GM23248 (cell line): ENCODE measurements at regions not wholly inside any gene's neighbourhood (a gene's known extent, or its start where the extent isn't known, plus 50 kb on each side); places are given as distances from the start of the nearest gene placed in this dataset.

ENCODE experiments used
- DNase-seq: peaks from one replicate; pipeline ENCODE4 v3.0.0-alpha.2; 2015
- H2AFZ ChIP-seq: fragments of 200-600 bp; sonication (generic); 2 replicates; pipeline ENCODE4 v1.6.1; 2016; ENCODE audit warnings: antibody characterized with exemption
- H3F3A ChIP-seq: fragments of 200-600 bp; sonication (generic); 2 replicates; pipeline ENCODE4 v1.6.1; 2016; ENCODE audit warnings: mild to moderate bottlenecking, antibody characterized with exemption, mixed run types; ENCODE audit not compliant: insufficient read depth
- H3K27ac ChIP-seq: fragments of 200-600 bp; sonication (generic); 2 replicates; pipeline ENCODE4 v1.5.1; 2016; ENCODE audit warnings: mild to moderate bottlenecking
- H3K27me3 ChIP-seq: fragments of 200-600 bp; sonication (generic); replicated peaks from 2 replicates; pipeline ENCODE4 v1.6.1; 2016; ENCODE audit warnings: mild to moderate bottlenecking; ENCODE audit not compliant: insufficient read depth
- H3K36me3 ChIP-seq: fragments of 200-600 bp; sonication (generic); 2 replicates; pipeline ENCODE4 v1.6.1; 2016; ENCODE audit warnings: low read depth, mild to moderate bottlenecking
- H3K4me1 ChIP-seq: fragments of 200-600 bp; sonication (generic); 2 replicates; pipeline ENCODE4 v1.6.1; 2016; ENCODE audit warnings: mild to moderate bottlenecking; ENCODE audit not compliant: insufficient read depth
- H3K4me2 ChIP-seq: fragments of 200-600 bp; sonication (generic); one replicate; pipeline ENCODE4 v1.6.1; 2016; ENCODE audit warnings: mild to moderate bottlenecking; ENCODE audit not compliant: unreplicated experiment
- H3K4me3 ChIP-seq: fragments of 200-600 bp; sonication (generic); 2 replicates; pipeline ENCODE4 v1.5.1; 2016; ENCODE audit warnings: mild to moderate bottlenecking
- H3K79me2 ChIP-seq: fragments of 200-600 bp; sonication (generic); 2 replicates; pipeline ENCODE4 v1.6.1; 2016; ENCODE audit warnings: mild to moderate bottlenecking; ENCODE audit not compliant: insufficient read depth
- H3K9ac ChIP-seq: fragments of 200-600 bp; sonication (generic); 2 replicates; pipeline ENCODE4 v1.6.1; 2016; ENCODE audit warnings: mild to moderate bottlenecking
- H3K9me2 ChIP-seq: fragments of 200-600 bp; sonication (generic); 2 replicates; pipeline ENCODE4 v1.6.1; 2016; ENCODE audit warnings: mixed run types, mild to moderate bottlenecking, moderate library complexity; ENCODE audit not compliant: insufficient read depth
- H3K9me3 ChIP-seq: fragments of 200-600 bp; sonication (generic); one replicate; pipeline ENCODE4 v1.6.1; 2017; ENCODE audit warnings: low read depth
- H4K20me1 ChIP-seq: fragments of 200-600 bp; sonication (generic); 2 replicates; pipeline ENCODE4 v1.6.0; 2016; ENCODE audit not compliant: insufficient read depth
- EZH2 ChIP-seq: fragments of 200-600 bp; sonication (generic); IDR thresholded peaks from 2 replicates; pipeline ENCODE4 v1.6.1; 2018; ENCODE audit warnings: antibody characterized with exemption, mild to moderate bottlenecking; ENCODE audit not compliant: insufficient read depth, poor library complexity, severe bottlenecking
- EZH2phosphoT487 ChIP-seq: fragments of 200-600 bp; sonication (generic); IDR thresholded peaks from 2 replicates; pipeline ENCODE4 v1.6.1; 2018; ENCODE audit warnings: antibody characterized with exemption, moderate library complexity, mild to moderate bottlenecking, low read depth; ENCODE audit not compliant: insufficient read depth
- WGBS, 2 experiments: methylation state at CpG; one replicate each; pipeline ENCODE4 v1.1.6; 2015 to 2017; ENCODE audit warnings: low lambda C conversion rate in 2 of 2, low coverage in 1 of 2; ENCODE audit errors: missing lambda C conversion rate in 2 of 2; 5-methylcytosine and 5-hydroxymethylcytosine counted together
- in situ Hi-C: fragments of 300-500 bp; cut with MboI; formaldehyde crosslinking; loops from 2 replicates; pipeline ENCODE4 v1.15.0; 2020

DNA sequence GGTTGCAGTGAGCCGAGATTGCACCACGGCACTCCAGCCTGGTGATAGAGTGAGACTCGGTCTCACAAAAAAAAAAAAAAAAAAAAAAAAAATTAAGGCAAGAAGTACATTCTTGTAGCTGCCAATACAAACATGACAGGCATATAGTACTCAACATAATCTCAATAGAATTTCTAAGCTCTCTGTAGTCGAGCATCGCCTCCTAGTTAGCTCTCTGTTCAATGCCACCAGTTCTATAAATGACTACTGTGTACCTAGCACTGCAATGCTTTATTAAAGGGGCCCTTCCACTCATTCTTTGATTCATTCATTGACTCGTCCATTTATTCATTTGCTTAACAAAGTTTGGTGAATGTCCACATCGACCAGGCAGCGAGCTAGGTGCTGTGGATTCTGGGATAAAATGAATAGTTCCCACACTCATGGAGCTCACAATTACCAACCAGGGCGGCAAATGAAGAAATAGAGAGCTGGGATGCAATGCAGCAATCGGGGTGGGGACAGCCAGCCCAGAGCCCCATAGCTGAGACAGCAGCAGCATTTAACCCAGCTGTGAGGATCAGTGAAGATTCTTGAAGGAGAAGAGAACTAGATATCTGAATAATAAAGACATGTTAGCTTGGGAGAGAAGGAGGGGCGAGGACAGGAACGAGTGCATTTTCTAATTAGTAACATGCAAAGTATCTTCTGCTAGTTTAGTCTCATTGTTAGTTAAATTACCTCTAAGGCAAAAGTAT is 349.8 kb downstream of the LPIN1 start:
- WGBS, 2 experiments: 69% methylated on average over 12 of the region's 12 CpGs
- H3K4me2 ChIP-seq: no peak overlapping the region
- no peaks in the 10 kb centered on the region for H3K36me3 ChIP-seq
- H4K20me1 ChIP-seq: no peaks in the 10 kb centered on the region
- no peak overlapping the region for H3K9ac ChIP-seq
- H3K9me3 ChIP-seq: no peaks in the 10 kb centered on the region
- no peaks in the 10 kb centered on the region for H3K9me2 ChIP-seq
- H3K27me3 ChIP-seq: no peaks in the 10 kb centered on the region
- TF ChIP-seq EZH2phosphoT487 (no peak), EZH2 (no peak)
- H3K79me2 ChIP-seq: no peaks in the 10 kb centered on the region
- no peaks in the 10 kb centered on the region for H3F3A ChIP-seq
- peaks cover 3% of the 10 kb centered on the region; the same call in 1 of the 2 replicates for H3K4me1 ChIP-seq
- DNase-seq: no peak
- no peak overlapping the region for H3K4me3 ChIP-seq
- H2AFZ ChIP-seq: no peak overlapping the region
- H3K27ac ChIP-seq: no peak overlapping the region
- in situ Hi-C loops: no loop called here

DNA sequence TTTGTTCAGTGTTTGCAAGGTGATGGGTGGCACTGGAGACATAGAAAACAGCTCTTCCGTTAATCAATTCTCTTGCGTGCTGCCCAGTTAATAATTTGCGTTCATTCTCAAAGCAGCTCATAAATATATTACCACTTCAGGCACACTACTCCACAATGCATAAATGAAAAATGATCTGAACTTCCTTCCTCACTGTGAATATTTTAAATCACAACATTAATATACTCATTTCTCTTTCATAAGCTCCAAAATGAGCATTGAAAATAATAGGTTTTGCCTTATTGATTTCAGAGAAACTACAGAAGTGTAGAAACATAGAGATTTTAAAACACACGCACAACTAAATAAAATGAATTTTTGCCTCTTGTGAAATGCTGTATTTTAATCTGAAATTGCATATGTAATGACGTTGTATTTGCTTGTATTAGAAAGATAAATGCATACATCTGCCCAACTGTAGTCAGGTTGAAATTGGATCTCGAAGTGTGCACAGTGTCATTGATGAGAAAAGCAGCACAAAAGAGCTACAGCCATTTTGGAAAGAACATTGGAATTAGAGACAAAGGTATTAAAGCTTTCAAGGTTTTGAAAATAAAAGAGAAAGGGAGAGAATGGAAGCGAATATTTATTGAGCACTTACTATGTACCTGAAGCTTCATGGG is 350.5 kb downstream of the LPIN1 start:
- no peaks in the 10 kb centered on the region for H3K9me2 ChIP-seq
- no peak overlapping the region for H3K27ac ChIP-seq
- no peaks in the 10 kb centered on the region for H3K36me3 ChIP-seq
- no peaks in the 10 kb centered on the region for H3K9me3 ChIP-seq
- TF ChIP-seq EZH2phosphoT487: no peak
- TF ChIP-seq EZH2: no peak
- H3K4me3 ChIP-seq: no peak overlapping the region
- H3K9ac ChIP-seq: no peak overlapping the region
- H3K27me3 ChIP-seq: no peaks in the 10 kb centered on the region
- no peaks in the 10 kb centered on the region for H4K20me1 ChIP-seq
- WGBS, 2 experiments: 60 to 63% methylated on average over 7 of the region's 7 CpGs
- in situ Hi-C loops: no loop called here
- no peaks in the 10 kb centered on the region for H3F3A ChIP-seq
- no peaks in the 10 kb centered on the region for H3K4me1 ChIP-seq
- H3K4me2 ChIP-seq: no peak overlapping the region
- no peak overlapping the region for H2AFZ ChIP-seq
- H3K79me2 ChIP-seq: no peaks in the 10 kb centered on the region
- no peak for DNase-seq

DNA sequence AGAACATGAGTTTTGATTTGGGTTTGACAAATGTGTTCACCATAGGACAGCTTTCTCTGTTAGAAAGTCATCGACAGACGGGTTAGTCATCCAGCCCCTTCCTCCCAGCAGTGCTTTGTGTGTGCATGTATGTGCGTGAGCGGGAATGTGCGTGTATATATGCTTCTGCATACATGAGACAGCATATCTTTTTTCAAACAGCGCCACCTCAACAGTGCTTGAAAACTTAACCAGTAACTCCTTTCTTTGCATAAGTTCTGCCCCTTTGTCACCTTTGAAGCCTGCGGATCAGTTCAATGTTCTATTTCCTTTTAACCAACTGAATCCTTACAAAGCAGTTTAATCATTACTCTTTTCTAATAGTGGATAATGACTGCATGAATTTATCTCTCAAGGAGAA is 351.4 kb downstream of the LPIN1 start:
- Histone ChIP-seq H3K4me1 (no peaks in the 10 kb centered on the region), H3K4me3 (no peak overlapping the region), H3K9me2 (no peaks in the 10 kb centered on the region), H4K20me1 (no peaks in the 10 kb centered on the region), H3K27ac (no peak overlapping the region), H3K9ac (no peak overlapping the region), H3K27me3 (no peaks in the 10 kb centered on the region), H3K79me2 (no peaks in the 10 kb centered on the region), H3K9me3 (no peaks in the 10 kb centered on the region), H2AFZ (no peak overlapping the region), H3K36me3 (no peaks in the 10 kb centered on the region), H3K4me2 (no peak overlapping the region), H3F3A (no peaks in the 10 kb centered on the region)
- TF ChIP-seq EZH2phosphoT487: no peak
- TF ChIP-seq EZH2: no peak
- in situ Hi-C loops: no loop called here
- no peak for DNase-seq
- WGBS, 2 experiments: 97 to 98% methylated on average over 7 of the region's 7 CpGs

DNA sequence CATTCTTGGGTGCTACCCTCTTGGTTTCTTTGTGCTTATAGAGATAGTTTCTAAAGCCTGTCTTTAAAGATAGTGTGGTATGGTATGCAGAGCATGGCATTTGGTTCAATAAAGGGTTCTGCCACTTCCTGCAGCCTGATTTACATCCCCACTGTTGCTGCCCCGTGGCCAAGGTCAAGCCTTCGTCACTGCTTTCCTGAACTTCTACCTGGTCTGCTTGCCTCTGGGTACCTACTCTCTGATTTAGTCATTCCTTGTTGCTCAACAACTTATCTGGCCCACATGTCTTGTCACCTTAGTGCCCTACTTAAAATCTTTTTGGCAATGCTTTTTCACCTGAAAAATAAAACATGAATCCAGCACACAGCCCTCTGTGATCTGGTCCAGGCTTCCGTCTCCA is 352.9 kb downstream of the LPIN1 start:
- Histone ChIP-seq H3K79me2 (no peaks in the 10 kb centered on the region), H3K27ac (no peak overlapping the region), H3K4me3 (no peak overlapping the region), H3K4me2 (no peak overlapping the region), H3K27me3 (no peaks in the 10 kb centered on the region), H3K9me2 (no peaks in the 10 kb centered on the region), H3K9me3 (no peaks in the 10 kb centered on the region), H3K9ac (no peak overlapping the region), H3F3A (no peaks in the 10 kb centered on the region), H3K36me3 (no peaks in the 10 kb centered on the region), H4K20me1 (no peaks in the 10 kb centered on the region), H2AFZ (no peak overlapping the region), H3K4me1 (no peaks in the 10 kb centered on the region)
- DNase-seq: no peak
- in situ Hi-C loops: no loop called here
- 69 to 85% methylated on average over 3 of the region's 3 CpGs for WGBS, 2 experiments
- TF ChIP-seq EZH2: no peak
- TF ChIP-seq EZH2phosphoT487: no peak
